ENCODE measurements at regions not wholly inside any gene's neighbourhood (a gene's known extent, or its start where the extent isn't known, plus 50 kb on each side); places are given as distances from the start of the nearest gene placed in this dataset.
A peak's percentile ranks its signal among the peaks of the same experiment; 100 is the strongest.

DNA sequence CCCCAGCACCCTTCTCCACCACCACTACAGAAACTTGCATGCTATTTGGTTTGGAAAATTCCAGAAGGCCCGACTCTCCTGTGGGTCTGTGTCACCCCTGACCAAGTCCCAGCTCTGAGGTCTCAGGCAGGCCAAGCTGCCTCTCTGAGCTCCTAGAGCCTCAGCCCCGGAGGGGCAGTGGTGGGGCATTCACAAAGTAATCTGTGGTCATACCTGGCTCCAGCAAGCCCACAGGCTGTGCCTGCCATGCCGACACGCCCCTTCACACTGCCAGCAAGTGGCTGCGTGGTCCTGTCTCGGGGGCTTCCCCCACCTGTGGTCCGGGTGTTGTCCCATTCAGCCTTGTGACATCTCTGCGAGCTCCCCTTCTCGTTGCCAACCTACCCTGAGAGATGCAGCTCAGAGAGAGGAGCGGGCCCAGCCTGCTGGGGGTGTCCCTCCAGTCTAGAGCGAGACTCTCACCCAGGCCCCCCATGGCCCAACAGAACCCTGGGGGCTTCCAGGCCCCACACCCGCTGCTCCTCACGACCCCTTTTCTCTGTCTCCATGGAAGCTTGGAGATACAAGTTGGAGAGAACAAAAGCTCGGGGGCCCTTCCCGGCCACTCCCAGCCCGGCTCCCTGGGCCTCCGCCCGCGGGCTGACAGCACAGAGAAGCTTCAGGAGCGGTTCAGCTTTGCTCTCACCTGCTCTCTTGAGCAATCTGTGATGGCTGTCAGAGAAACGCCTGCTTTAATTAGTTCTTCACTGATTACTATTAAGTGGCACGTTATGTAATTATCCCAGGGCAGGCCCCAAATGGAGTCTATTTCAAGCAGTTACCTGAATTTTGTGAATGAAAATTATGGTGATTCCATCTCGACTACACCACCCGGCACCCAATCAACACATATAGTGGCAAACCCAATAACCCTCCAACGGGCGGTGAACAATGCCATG is 147.7 kb upstream of the PHACTR3 start:
- no peaks in the 10 kb centered on the region for H3K36me3 ChIP-seq
- no peak overlapping the region for H3K27ac ChIP-seq
- H3K4me1 ChIP-seq = peaks cover 0 to 16% (median 4%) of the 10 kb centered on the region in 9 donors
- WGBS, 2 donors = 72 to 75% methylated on average over 26 of the region's 26 CpGs
- H3K9me3 ChIP-seq = peaks cover 0 to 10% (median 0%) of the 10 kb centered on the region in 11 donors
- ATAC-seq (peak in 1 of 8 donors; percentile 39), DNase-seq (no peak)
- intact Hi-C loops (cut with DNase I) = loop anchor here in 4 of 10 donors (2.0 to 10.0 kb wide), 5 partner anchors 362 to 974 kb away; no protein-coding TSS in a partner anchor
- H3K27me3 ChIP-seq = peaks cover 0 to 48% (median 19%) of the 10 kb centered on the region in 7 donors
- H3K4me3 ChIP-seq = no peak overlapping the region
- TF ChIP-seq, protein P1, sequence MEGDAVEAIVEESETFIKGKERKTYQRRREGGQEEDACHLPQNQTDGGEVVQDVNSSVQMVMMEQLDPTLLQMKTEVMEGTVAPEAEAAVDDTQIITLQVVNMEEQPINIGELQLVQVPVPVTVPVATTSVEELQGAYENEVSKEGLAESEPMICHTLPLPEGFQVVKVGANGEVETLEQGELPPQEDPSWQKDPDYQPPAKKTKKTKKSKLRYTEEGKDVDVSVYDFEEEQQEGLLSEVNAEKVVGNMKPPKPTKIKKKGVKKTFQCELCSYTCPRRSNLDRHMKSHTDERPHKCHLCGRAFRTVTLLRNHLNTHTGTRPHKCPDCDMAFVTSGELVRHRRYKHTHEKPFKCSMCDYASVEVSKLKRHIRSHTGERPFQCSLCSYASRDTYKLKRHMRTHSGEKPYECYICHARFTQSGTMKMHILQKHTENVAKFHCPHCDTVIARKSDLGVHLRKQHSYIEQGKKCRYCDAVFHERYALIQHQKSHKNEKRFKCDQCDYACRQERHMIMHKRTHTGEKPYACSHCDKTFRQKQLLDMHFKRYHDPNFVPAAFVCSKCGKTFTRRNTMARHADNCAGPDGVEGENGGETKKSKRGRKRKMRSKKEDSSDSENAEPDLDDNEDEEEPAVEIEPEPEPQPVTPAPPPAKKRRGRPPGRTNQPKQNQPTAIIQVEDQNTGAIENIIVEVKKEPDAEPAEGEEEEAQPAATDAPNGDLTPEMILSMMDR (IDR thresholded peaks at IDR 0.05) = no peak

DNA sequence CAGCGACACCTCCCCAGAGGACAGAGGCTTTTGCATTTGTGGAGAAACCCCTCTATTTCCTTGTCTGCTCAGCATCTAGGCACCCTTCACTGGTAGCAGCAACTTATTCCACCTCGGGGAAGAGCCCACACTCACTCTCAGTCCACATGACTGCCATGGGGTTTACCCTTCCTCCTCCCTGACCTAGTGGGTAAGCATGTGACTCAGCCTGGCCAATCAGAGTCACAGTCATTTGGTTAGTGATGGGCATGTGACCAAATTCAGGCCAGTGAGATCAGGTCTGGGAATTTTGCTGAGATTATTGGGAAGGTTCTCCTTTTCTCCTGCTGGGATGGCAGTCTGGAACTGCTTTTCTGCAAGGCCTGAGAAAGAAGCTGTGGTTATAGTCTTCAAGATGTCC is 145.7 kb upstream of the PHACTR3 start:
- H3K27ac ChIP-seq = no peak overlapping the region
- H3K27me3 ChIP-seq = peaks cover 0 to 46% (median 18%) of the 10 kb centered on the region in 7 donors
- no peaks in the 10 kb centered on the region for H3K36me3 ChIP-seq
- H3K4me3 ChIP-seq = no peak overlapping the region
- peaks cover 0 to 9% (median 4%) of the 10 kb centered on the region in 9 donors for H3K4me1 ChIP-seq
- intact Hi-C loops (cut with DNase I) = loop anchor here in 4 of 10 donors (5.0 to 10.0 kb wide), 4 partner anchors 364 to 976 kb away; no protein-coding TSS in a partner anchor
- TF ChIP-seq, protein P1 (IDR thresholded peaks at IDR 0.05) = no peak
- ATAC-seq = no peak
- DNase-seq = no peak
- WGBS, 2 donors = 89 to 95% methylated on average over 2 of the region's 2 CpGs
- peaks cover 0 to 10% (median 0%) of the 10 kb centered on the region in 11 donors for H3K9me3 ChIP-seq

DNA sequence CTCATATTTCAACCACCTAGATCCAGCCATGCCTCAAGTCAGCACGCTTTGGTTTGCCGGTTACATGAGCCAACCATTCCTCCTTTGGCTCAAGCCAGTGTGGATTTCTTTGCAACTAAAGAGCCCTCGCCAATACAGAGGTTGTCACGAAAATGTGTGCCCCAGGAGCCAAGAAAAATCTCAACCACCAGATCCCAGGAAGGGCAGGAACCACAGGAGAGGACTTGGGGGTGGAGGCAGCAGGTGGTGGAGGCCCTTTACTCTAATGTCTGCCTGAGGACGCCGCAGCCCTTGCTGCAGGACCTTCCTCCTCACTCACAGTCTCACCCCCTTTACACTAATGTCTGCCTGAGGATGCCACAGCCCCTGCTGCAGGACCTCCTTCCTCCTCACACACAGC is 144.8 kb upstream of the PHACTR3 start:
- intact Hi-C loops (cut with DNase I) = loop anchor here in 4 of 10 donors (5.0 to 10.0 kb wide), 4 partner anchors 365 to 977 kb away; no protein-coding TSS in a partner anchor
- WGBS, 2 donors = 85 to 88% methylated on average over 6 of the region's 6 CpGs
- no peak for DNase-seq
- Histone ChIP-seq H3K9me3 (peaks cover 0 to 10% (median 0%) of the 10 kb centered on the region in 11 donors), H3K27ac (no peak overlapping the region), H3K36me3 (no peaks in the 10 kb centered on the region), H3K27me3 (peaks cover 0 to 46% (median 18%) of the 10 kb centered on the region in 7 donors), H3K4me1 (peaks cover 0 to 9% (median 4%) of the 10 kb centered on the region in 9 donors), H3K4me3 (no peak overlapping the region)
- no peak for ATAC-seq
- TF ChIP-seq, protein P1 (IDR thresholded peaks at IDR 0.05) = no peak

DNA sequence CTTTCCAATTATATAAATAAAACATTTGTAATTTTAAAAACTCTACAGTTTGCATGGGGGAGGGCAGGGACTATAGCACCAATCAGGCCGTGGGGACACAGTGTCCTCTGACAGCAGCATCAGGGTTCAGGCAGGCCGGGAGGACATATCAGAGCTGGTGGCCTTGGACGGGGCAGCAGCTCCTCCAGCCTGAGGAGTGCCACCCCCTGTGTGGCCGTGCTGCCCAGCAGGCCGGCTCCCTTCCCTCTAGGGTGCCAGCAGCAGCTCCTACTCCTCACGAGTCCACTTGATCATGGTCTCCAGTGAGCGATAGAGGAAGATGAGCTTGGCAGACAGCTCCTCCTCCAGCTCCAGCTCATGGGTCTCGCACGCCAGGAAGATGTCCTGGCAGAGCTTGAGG is 144.0 kb upstream of the PHACTR3 start:
- Histone ChIP-seq H3K27me3 (peaks cover 0 to 46% (median 18%) of the 10 kb centered on the region in 7 donors), H3K4me3 (no peak overlapping the region), H3K27ac (no peak overlapping the region), H3K36me3 (no peaks in the 10 kb centered on the region), H3K4me1 (peaks cover 0 to 5% (median 2%) of the 10 kb centered on the region in 9 donors), H3K9me3 (peaks cover 0 to 10% (median 0%) of the 10 kb centered on the region in 11 donors)
- intact Hi-C loops (cut with DNase I) = no loop called here
- DNase-seq (no peak), ATAC-seq (no peak)
- whole genome bisulfite sequencing, 2 donors = 61 to 63% methylated on average over 9 of the region's 9 CpGs
- TF ChIP-seq, protein P1 (IDR thresholded peaks at IDR 0.05) = no peak

Data from heart right ventricle (tissue), 16 donors.